ENCODE measurements at regions not wholly inside any gene's neighbourhood (a gene's known extent, or its start where the extent isn't known, plus 50 kb on each side); places are given as distances from the start of the nearest gene placed in this dataset.

DNA sequence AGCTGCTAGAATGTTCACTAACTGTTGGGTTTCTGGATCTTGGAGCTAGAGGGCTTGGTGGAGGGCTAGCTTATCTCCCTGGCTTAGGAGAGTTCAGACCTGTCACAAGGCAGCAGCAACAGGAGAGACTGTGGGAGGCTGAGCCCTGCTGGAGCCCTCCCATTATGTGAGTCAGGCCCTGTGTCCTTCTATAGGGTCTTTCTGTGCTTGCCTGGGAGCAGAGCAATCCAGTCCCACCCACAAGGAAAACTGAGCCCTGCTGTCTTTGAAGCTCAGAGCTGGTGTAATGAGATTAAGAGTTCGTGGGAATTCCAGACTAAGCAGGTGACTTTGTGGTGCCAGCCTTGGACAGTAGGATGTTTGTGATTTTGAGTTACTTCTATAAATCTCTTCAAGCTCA, 249.0 kb downstream of the TTC32 start:
- no peak overlapping the region for H3K4me3 Mint-ChIP-seq
- Histone ChIP-seq H3K23me2 (ENCODE audit: insufficient read length, low read depth, low read length, poor library complexity, severe bottlenecking) (no peaks in the 10 kb centered on the region), H2BK120ac (ENCODE audit: low read depth, low read length, poor library complexity, severe bottlenecking) (no peak overlapping the region), H3K14ac (ENCODE audit: insufficient read depth, low read length) (no peak overlapping the region), H4K91ac (ENCODE audit: insufficient read length, low read depth, low read length) (no peak overlapping the region), H2BK20ac (ENCODE audit: low read depth, low read length, poor library complexity, severe bottlenecking) (no peak overlapping the region), H3K9me3 (ENCODE audit: control insufficient read depth, low read depth, low read length) (no peaks in the 10 kb centered on the region), H3K23ac (ENCODE audit: insufficient read length, low read depth, low read length) (no peak overlapping the region), H4K8ac (replicated peaks; ENCODE audit: insufficient read length, low read depth, low read length) (no peak overlapping the region), H3T11ph (ENCODE audit: low read length) (no peak overlapping the region), H3K9ac (ENCODE audit: extremely low read depth, insufficient read length, low read length) (no peak overlapping the region), H3K18ac (ENCODE audit: insufficient read length, low read depth, low read length) (no peak overlapping the region), H4K5ac (ENCODE audit: insufficient read length, low read depth, low read length) (no peak overlapping the region), H2BK5ac (ENCODE audit: insufficient read length, low read length) (no peak overlapping the region), H3K4me1 (ENCODE audit: insufficient read depth, low read length) (peaks cover 2% of the 10 kb centered on the region; the same call in 1 of the 2 replicates), H3K56ac (ENCODE audit: insufficient read length, low read depth, low read length) (no peak overlapping the region), H2BK12ac (ENCODE audit: insufficient read length, low read depth, low read length) (no peak overlapping the region), H4K20me1 (ENCODE audit: control insufficient read depth, insufficient read depth, insufficient read length) (no peaks in the 10 kb centered on the region), H2AK5ac (ENCODE audit: insufficient read length, low read length) (no peak overlapping the region), H3K4ac (ENCODE audit: low read depth, low read length) (no peak overlapping the region), H2BK15ac (ENCODE audit: low read depth, low read length) (no peak overlapping the region), H3K79me2 (ENCODE audit: insufficient read depth, low read length) (no peaks in the 10 kb centered on the region), H3K79me1 (ENCODE audit: insufficient read depth, low read depth, low read length, poor library complexity, severe bottlenecking) (no peaks in the 10 kb centered on the region), H3K27me3 (ENCODE audit: insufficient read depth, low read length) (0 out of 2 replicates have a peak, but pooled peaks cover 2% of the 10 kb centered on the region), H3K27ac (ENCODE audit: insufficient read length, low read depth, low read length) (no peak overlapping the region), H3K4me2 (ENCODE audit: insufficient read depth, insufficient read length, low read length) (no peak overlapping the region), H2AFZ (ENCODE audit: low read length) (no peak overlapping the region)
- no peaks in the 10 kb centered on the region for H3K27me3 Mint-ChIP-seq (ENCODE audit: low read depth)
- no peak overlapping the region; a peak in 1 of 7 replicates for H3K27ac Mint-ChIP-seq
- DNase-seq: no peak
- no peaks in the 10 kb centered on the region for H3K9me3 Mint-ChIP-seq
- WGBS (ENCODE audit: extremely low coverage, insufficient read length, low lambda C conversion rate): no CpG with 5 or more reads among the region's 1 CpG
- peaks cover 6 to 13% of the 10 kb centered on the region in 2 experiments; a peak in 2 of 4 replicates for H3K4me1 Mint-ChIP-seq
- H3K36me3 Mint-ChIP-seq (ENCODE audit: insufficient read depth in 1 of 3, low read depth in 3 of 3): no peaks in the 10 kb centered on the region
- no peak for TF ChIP-seq CTCF (conservative IDR thresholded peaks at IDR 0.05)

Measured in H9 (cell line).